HG03378 (cell line): ENCODE measurements at regions not wholly inside any gene's neighbourhood (a gene's known extent, or its start where the extent isn't known, plus 50 kb on each side); places are given as distances from the start of the nearest gene placed in this dataset.
A peak's percentile ranks its signal among the peaks of the same experiment; 100 is the strongest.
"Not testable (repeated sequence)": the region's sequence is repeated elsewhere in the genome, so short reads cannot be mapped to it uniquely, and the experiment has no call there.

Experiments used
- ATAC-seq: cut with Tn5 transposase; IDR thresholded peaks from one replicate; pipeline ENCODE4 v1.9.1; 2021; ENCODE audit warnings: mild to moderate bottlenecking, moderate library complexity; ENCODE audit not compliant: unreplicated experiment

DNA sequence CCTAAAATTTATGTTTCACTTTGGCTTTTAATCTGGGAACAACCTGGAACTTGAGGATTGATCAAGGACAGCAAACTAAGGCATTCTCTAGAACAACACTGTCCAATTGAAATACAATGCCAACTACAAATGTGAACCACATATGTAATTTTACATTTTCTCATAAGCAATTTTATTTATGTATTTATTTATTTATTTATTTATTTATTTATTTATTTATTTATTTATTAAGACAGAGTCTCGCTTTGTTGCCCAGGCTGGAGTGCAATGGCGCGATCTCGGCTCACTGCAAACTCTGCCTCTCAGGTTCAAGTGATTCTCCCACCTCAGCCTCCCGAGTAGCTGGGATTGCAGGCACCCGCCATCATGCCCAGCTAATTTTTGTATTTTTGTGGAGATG, 448.7 kb downstream of the BUD13 start:
- ATAC-seq = not testable (repeated sequence)

DNA sequence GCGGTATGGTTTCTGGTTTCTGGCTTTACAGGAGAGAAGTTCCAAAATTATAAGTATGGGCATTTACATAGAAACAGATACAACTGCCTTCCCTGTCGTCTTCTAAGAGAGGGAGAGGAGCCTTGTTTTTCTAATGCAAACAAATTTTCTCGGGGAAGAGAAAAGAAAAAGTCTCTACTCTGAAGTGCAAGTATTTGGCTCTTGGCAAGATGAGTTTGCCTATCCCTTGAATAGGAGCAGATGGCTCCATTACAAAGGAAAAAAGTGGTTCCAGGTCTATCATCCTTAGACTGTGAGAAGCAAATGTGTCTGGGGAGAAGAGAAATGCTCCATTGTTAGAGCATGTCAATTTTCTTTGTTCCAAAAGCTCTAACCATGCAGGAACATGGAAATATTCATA, 455.6 kb downstream of the BUD13 start:
- ATAC-seq = no peak

- no peak for ATAC-seq
Observed at GRCh38 chr11:116314006-116314405, 458.8 kb downstream of the BUD13 start.

GRCh38 chr11:116312570-116313391, 460.0 kb downstream of the BUD13 start:
- ATAC-seq = no peak

DNA sequence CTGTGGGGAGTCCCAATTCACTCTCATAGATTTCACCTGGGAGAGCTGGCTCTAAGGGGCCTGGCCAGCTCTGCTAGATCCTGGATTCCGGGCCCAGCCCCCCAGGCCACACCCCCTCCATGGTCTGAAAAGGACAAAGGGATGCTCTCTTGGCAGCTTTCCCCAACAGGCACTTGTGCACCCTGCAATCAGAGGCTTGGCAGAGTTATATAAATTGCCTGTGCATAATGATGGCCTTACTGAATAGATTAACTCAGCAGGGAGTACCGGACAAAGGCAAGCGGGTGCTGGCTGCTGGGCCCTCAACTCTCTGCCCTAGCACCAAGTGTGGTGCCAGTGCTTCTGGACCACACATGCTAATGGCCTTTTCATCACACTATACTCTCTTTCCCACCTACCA, 461.6 kb downstream of the BUD13 start:
- no peak for ATAC-seq

- ATAC-seq = no peak
Observed at GRCh38 chr11:116310698-116311097, 462.1 kb downstream of the BUD13 start.

DNA sequence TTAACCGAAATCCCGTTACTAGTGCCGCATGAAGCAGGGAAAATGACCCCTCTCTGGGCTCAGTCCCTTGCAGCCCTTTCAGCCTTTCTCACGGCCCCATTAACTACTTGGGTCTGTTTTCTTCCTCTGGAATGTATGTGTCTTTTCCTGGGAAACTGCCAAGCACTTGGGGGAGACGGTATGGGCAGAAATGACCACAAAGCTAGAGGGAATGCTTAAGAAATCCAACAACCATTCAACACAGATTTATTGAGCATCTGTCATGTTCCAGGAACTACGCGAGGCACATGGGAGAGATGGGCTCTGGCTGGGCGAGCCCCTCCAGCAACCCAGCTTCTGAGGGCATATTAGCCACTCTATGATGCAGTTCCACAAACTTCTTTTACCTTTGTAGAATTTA, 462.6 kb downstream of the BUD13 start:
- ATAC-seq = no peak

DNA sequence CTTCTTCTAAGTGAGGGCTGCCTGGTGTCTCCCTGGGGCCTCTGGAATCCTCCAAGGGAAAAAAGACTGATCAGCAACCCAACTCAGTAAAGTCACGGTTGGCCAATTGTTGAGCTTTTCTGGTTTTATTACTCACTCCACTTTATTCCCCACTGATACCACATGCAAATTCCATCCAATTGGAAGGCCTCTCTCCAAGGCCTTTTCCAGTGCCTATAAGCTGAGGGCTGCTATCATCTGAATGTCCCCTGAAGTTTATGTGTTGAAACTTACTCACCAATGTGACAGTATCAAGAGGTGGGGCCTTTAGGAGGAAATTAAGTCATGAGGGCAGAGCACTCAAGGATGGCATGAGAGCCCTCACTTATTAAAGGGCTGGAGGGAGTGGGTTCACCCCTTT, 463.3 kb downstream of the BUD13 start:
- ATAC-seq = no peak

GRCh38 chr11:116302756-116303155, 470.0 kb downstream of the BUD13 start:
- no peak for ATAC-seq

DNA sequence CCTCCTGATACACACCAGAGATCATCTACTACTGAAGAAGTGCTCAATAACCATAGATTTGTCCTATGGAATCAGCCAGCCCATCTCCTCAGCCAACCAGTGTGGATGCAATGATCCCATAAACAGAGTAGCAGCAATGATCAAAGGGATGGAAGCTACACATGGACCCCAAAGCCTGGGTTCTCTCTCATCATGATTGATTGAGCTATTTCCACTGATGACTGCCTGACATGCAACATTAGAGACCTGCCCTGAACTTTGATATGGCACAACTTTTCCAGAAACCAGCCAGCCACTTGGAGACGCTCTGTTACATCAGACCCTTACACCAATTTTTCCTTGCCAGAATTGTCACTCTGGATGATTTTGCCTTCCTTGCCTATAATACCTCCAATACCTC, 471.6 kb downstream of the BUD13 start:
- no peak for ATAC-seq

DNA sequence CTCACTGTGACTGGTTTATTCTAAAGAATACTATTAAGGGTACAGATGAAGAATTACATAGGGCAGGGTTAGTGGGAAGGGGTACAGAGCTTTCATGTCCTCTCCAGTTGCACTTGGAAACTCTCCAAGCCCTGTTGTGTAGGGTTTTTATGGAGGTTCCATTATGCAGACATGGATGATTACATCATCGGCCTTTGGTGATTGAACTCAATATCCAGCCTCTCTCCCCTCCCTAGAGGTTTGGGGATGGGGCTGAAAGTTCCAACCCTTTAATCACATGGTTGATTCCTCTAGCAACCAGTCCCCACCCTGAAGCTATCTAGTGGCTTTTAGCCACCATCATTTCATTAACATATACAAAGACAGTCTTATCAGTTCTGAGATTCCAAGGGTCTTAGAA, 472.6 kb downstream of the BUD13 start:
- no peak for ATAC-seq

- ATAC-seq = no peak
Observed at GRCh38 chr11:116294630-116295029, 478.2 kb downstream of the BUD13 start.

GRCh38 chr11:116287866-116288265, 484.9 kb downstream of the BUD13 start:
- no peak for ATAC-seq

DNA sequence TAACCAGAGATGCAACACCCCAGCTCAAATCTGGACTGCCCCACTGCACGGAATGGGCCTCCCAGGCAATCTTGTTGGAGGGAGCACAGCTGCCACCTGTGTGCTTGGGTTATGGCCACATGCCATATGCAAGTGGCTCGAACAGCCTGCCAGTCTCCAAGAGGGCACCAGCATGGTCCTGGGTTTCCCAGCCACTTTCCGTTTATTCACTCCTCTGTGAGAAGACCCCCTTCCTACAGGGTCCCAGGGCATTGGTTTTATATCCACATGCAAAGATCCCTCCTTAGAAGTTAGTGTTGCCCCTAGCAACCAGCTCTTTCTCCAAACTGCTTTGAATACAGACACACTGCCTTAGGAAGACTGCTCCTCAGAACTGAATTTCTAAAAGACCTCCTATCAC, 487.8 kb downstream of the BUD13 start:
- ATAC-seq = no peak

DNA sequence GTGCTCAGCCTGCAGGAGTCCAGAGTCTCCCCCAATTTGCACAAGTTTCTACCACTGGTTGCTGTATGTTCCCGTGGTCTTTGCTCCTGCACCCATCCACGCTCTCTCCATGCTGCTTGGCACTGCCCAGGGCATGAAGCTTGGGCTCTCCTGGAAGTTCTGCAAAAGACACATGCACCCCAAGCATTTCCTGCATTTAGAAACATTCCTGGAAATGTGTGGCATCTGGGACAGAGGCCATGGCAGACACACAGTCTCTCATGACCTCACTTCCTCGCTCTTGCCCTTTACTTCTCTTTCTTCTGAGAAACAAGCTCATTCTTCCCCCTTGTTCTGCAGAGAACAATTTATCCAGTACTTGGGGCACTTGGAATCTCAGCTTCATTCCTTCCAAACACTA, 489.5 kb downstream of the BUD13 start:
- ATAC-seq = no peak

DNA sequence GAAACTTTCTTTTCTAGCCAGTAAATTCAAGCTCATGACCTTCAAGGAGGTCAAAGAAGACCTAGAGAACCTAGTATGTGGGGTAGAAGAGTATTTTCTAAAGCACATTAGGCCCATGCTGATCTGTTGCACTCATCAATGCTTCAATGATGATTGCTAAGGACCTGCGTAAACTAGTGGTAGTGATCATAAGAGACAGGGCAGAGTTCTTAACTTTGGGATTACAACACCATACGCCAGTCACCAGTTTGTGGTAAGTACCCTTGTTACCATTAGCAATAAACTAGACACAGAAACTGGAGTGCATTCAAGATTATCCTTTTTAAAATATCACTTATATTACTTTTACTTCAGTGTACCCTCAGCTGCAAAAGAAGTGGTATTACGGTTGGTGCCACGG, 490.3 kb downstream of the BUD13 start:
- no peak for ATAC-seq

DNA sequence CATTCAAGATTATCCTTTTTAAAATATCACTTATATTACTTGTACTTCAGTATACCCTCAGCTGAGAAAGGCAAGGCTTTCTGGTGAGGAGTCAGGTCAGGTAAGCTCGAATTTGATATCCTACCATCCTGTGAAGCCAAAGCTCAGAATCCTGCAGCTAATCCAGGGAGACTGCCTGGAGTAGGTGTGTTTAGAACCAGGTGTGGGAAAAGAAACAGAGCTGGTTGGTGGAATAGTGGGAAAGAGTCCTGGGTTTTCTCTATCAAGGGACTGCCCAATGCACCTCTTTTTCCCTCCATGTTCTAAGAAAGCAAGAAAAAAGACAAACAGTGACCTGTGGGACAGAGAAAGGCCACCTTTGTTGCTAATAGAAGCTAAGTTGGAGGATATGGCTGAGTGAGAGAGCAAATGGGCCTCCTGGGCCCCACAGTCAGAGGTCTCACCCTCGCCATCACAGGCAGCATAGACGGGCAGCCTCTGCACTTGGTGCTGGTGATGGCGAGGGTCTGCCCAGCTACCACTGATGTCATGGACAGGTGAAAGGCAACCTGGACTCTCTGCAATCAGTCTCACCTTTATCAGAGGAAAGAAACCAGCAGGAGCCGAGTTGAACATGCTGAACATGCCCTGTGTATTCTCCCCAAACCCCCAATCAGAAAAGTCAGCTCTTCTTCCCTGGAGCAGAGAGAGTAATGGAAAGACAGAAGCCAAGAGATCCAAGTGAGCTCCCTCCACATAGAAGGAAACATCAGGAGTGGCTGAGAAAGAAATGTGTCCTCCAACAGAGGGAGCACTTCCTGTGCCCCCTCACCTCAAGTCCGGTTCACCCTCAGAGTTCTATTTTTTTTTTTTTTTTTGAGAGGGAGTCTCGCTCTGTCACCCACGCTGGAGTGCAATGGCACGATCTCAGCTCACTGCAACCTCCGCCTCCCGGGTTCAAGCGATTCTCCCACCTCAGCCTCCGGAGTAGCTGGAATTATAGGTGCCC, 491.3 kb downstream of the BUD13 start:
- ATAC-seq = no peak

GRCh38 chr11:116279511-116279910, 493.3 kb downstream of the BUD13 start:
- ATAC-seq = no peak

GRCh38 chr11:116278076-116278475, 494.7 kb downstream of the BUD13 start:
- ATAC-seq = no peak

DNA sequence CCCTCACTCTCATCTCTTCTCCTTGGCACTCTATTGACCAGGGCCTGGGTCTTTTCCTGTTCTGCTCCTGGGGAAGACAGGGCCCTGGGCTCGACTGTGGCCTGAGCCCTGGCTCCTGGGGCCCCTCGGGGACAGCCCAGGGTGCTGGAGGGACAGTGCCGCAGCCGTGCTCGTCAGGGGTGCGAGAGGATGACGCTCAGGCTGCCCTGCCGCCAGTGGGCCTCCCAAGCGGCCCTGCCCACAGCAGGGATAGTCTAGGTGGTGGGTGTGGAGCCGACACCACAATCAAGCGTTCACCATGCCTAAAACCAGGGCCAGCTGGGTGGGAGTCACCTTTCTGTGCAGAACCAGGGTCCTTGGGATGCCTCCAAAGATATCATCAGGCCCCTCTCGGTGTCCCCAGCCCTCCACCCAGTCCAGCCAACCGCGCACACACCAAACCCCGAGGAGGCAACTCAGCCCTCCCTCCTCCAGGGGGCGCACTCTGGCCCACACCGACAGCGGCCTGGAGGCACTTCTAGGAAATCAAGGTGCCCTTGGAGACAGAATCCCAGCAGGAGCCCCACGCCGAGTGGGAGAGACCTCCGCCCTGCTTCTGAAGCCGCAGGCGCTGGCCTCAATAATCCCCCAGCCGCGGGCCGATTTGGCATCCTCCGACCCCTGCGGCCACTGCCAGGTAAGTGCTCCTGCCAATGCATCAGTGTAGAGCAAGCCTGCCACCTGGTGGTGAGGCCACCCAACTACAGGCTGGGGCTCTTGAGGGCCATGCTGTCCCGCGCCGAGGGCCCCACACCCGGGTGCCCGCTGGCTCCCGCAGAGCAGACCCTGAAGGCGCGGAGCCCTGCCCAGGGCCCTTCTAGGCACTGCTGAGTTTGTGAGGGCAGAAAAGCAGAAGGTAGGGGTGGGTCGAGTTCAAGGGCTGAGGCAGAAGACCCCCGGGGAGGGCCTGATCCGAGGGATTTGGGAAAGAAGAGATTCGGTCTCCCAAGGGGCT, 496.4 kb downstream of the BUD13 start:
- ATAC-seq = peak; percentile 76

DNA sequence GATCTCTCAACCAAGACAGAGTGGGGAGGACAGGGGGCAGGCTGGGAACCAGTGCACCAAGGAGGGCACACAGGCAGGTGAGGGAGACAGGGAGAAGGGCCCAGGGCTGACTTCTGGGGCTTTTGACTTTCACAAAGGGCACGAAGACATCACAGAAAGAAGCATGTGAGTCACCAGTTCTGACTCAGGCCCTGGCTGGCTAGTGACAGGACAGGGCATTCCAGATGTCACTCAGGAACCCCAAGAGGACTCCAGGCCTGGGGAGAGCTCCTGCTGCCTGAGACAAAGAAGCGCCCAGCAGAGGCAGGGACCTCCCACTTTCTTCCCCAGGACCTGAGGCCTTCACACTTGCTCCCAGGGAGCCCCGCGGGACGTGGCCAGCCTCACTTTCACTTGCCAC, 497.2 kb downstream of the BUD13 start:
- ATAC-seq = no peak
